Parathyroid adenoma (tissue), 2 donors: ENCODE measurements at regions not wholly inside any gene's neighbourhood (a gene's known extent, or its start where the extent isn't known, plus 50 kb on each side); places are given as distances from the start of the nearest gene placed in this dataset.
"Not testable (repeated sequence)": the region's sequence is repeated elsewhere in the genome, so short reads cannot be mapped to it uniquely, and the experiment has no call there.

Experiments used
- H2AFZ ChIP-seq: fragments of 300-600 bp; sonication (generic); one replicate; pipeline ENCODE4 v1.7.0; 2017; ENCODE audit warnings: antibody characterized with exemption, mild to moderate bottlenecking
- H3K27ac ChIP-seq: fragments of 300-600 bp; sonication (generic); one replicate; pipeline ENCODE4 v1.7.0; 2017
- H3K27me3 ChIP-seq: fragments of 300-600 bp; sonication (generic); one replicate; pipeline ENCODE4 v1.7.0; 2017; ENCODE audit warnings: low read length; ENCODE audit not compliant: control insufficient read depth, insufficient read depth
- H3K36me3 ChIP-seq: fragments of 300-600 bp; sonication (generic); one replicate; pipeline ENCODE4 v1.7.0; 2017; ENCODE audit warnings: low read length; ENCODE audit not compliant: control insufficient read depth, insufficient read depth
- H3K4me1 ChIP-seq: fragments of 300-600 bp; sonication (generic); one replicate; pipeline ENCODE4 v1.7.0; 2017; ENCODE audit warnings: control low read depth
- H3K4me2 ChIP-seq: fragments of 300-600 bp; sonication (generic); one replicate; pipeline ENCODE4 v1.7.0; 2017; ENCODE audit warnings: low read length
- H3K4me3 ChIP-seq: fragments of 300-600 bp; sonication (generic); one replicate; pipeline ENCODE4 v1.7.0; 2017; ENCODE audit warnings: low read depth, low read length
- H3K79me2 ChIP-seq: fragments of 300-600 bp; sonication (generic); one replicate; pipeline ENCODE4 v1.7.0; 2017; ENCODE audit warnings: control low read depth
- H3K9ac ChIP-seq: fragments of 300-600 bp; sonication (generic); one replicate; pipeline ENCODE4 v1.7.0; 2017; ENCODE audit warnings: mild to moderate bottlenecking
- H3K9me3 ChIP-seq: fragments of 300-600 bp; sonication (generic); one replicate; pipeline ENCODE4 v1.7.0; 2017; ENCODE audit warnings: low read length; ENCODE audit not compliant: control insufficient read depth
- CTCF ChIP-seq: fragments of 300-600 bp; sonication (generic); IDR thresholded peaks from one replicate; pipeline ENCODE4 v1.7.0; 2017; ENCODE audit warnings: antibody characterized with exemption, mild to moderate bottlenecking
- donor health status: primary hyperparathyroidism.

DNA sequence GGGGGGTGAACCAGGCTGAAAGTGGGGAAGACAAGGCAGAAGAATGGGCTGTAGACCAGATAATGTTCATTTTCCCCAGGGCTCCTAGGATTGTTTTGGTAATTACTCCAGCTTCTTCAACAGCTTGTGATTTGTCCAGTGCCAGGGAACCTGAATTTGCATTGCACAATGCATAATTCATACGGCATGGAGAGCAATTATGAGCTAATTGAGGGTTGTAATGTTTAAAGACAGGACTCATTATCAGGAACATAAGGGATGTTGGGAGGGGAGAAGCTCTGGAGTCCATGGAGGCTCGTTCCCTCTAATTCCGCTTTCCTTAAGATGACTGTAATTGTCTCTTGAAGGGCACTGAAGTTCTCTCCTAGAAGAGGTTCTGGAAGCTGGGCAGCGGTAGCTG, 405.0 kb upstream of the ZMIZ1 start:
- Histone ChIP-seq H3K9me3 (no peaks in the 10 kb centered on the region), H2AFZ (no peak overlapping the region), H3K36me3 (peaks cover 4% of the 10 kb centered on the region), H3K4me1 (no peaks in the 10 kb centered on the region), H3K4me2 (no peak overlapping the region), H3K27ac (no peak overlapping the region), H3K4me3 (no peak overlapping the region), H3K79me2 (no peaks in the 10 kb centered on the region), H3K9ac (no peak overlapping the region), H3K27me3 (no peaks in the 10 kb centered on the region)
- no peak for TF ChIP-seq CTCF

GRCh38 chr10:78664929-78665553, 403.7 kb upstream of the ZMIZ1 start:
- no peak overlapping the region for H3K4me3 ChIP-seq
- no peaks in the 10 kb centered on the region for H3K27me3 ChIP-seq
- no peak overlapping the region for H3K27ac ChIP-seq
- H3K36me3 ChIP-seq, result peaks cover 4% of the 10 kb centered on the region
- H3K4me1 ChIP-seq, result no peaks in the 10 kb centered on the region
- no peaks in the 10 kb centered on the region for H3K79me2 ChIP-seq
- H2AFZ ChIP-seq, result no peak overlapping the region
- H3K9me3 ChIP-seq, result no peaks in the 10 kb centered on the region
- no peak overlapping the region for H3K4me2 ChIP-seq
- no peak overlapping the region for H3K9ac ChIP-seq
- TF ChIP-seq CTCF, result peak; percentile 46

GRCh38 chr10:78672918-78673317, 395.8 kb upstream of the ZMIZ1 start:
- no peaks in the 10 kb centered on the region for H3K27me3 ChIP-seq
- no peak overlapping the region for H3K4me2 ChIP-seq
- TF ChIP-seq CTCF, result no peak
- no peaks in the 10 kb centered on the region for H3K9me3 ChIP-seq
- no peaks in the 10 kb centered on the region for H3K79me2 ChIP-seq
- H3K27ac ChIP-seq, result no peak overlapping the region
- no peak overlapping the region for H3K4me3 ChIP-seq
- H3K4me1 ChIP-seq, result no peaks in the 10 kb centered on the region
- no peaks in the 10 kb centered on the region for H3K36me3 ChIP-seq
- H2AFZ ChIP-seq, result no peak overlapping the region
- no peak overlapping the region for H3K9ac ChIP-seq

DNA sequence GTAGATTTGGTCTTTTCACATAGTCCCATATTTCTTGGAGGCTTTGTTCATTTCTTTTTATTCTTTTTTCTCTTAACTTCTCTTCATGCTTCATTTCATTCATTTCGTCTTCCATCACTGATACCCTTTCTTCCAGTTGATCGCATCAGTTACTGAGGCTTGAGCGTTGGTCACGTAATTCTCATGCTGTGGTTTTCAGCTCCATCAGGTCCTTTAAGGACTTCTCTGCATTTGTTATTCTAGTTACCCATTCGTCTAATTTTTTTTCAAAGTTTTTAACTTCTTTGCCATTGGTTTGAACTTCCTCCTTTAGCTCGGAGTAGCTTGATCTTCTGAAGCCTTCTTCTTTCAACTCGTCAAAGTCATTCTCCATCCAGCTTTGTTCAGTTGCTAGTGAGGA, 387.6 kb upstream of the ZMIZ1 start:
- H3K27me3 ChIP-seq, H2AFZ ChIP-seq, H3K9me3 ChIP-seq, H3K9ac ChIP-seq, H3K4me3 ChIP-seq, H3K4me1 ChIP-seq, H3K36me3 ChIP-seq, H3K27ac ChIP-seq, H3K4me2 ChIP-seq, H3K79me2 ChIP-seq: not testable (repeated sequence)

DNA sequence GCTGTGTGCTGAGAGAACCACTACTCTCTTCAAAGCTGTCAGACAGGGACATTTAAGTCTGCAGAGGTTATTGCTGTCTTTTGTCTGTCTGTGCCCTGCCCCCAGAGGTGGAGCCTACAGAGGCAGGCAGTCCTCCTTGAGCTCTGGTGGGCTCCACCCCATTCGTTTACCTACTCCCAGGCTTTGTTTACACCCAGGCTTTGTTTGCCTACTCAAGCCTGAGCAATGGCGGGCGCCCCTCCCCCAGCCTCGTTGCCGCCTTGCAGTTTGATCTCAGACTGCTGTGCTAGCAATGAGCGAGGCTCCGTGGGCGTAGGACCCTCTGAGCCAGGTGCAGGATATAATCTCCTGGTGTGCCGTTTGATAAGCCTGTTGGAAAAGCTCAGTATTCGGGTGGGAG, 386.8 kb upstream of the ZMIZ1 start:
- H3K27me3 ChIP-seq, H2AFZ ChIP-seq, H3K4me2 ChIP-seq, H3K36me3 ChIP-seq, H3K4me1 ChIP-seq, H3K9me3 ChIP-seq, H3K27ac ChIP-seq, H3K79me2 ChIP-seq, H3K9ac ChIP-seq, H3K4me3 ChIP-seq: not testable (repeated sequence)

DNA sequence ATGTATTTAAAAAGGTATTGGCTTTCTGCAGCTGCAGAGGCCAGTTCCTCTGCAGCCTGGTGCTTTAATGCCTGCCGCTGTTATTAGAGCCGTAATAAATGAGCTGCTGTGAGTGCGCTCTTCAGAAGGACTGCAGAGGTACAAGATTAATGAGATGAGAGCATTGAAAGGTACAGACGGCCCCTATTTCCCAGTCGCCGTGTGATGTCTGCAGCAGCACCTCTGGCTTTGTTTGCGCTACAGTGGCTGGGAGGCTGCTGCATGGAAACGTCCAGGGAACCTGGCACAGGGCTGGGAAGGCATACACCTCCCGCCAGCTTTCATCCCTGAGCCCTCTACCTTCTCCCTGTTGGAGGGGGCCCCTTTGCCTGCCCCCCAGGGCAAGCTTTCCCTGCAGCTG, 383.8 kb upstream of the ZMIZ1 start:
- TF ChIP-seq CTCF, result no peak
- no peak overlapping the region for H3K4me2 ChIP-seq
- H2AFZ ChIP-seq, result no peak overlapping the region
- no peaks in the 10 kb centered on the region for H3K36me3 ChIP-seq
- no peaks in the 10 kb centered on the region for H3K27me3 ChIP-seq
- no peaks in the 10 kb centered on the region for H3K79me2 ChIP-seq
- no peak overlapping the region for H3K4me3 ChIP-seq
- no peaks in the 10 kb centered on the region for H3K9me3 ChIP-seq
- peaks cover 19% of the 10 kb centered on the region for H3K4me1 ChIP-seq
- no peak overlapping the region for H3K27ac ChIP-seq
- H3K9ac ChIP-seq, result no peak overlapping the region
